ENCODE measurements at regions not wholly inside any gene's neighbourhood (a gene's known extent, or its start where the extent isn't known, plus 50 kb on each side); places are given as distances from the start of the nearest gene placed in this dataset.

GRCh38 chr4:38567457-38567856, 96.5 kb upstream of the KLF3 start:
- no peak overlapping the region for H3K4me3 ChIP-seq (ENCODE audit: low read length)
- no peaks in the 10 kb centered on the region for H3K79me2 ChIP-seq (replicated peaks; ENCODE audit: insufficient read depth, low read length)
- no peak overlapping the region for H3K27ac ChIP-seq (ENCODE audit: low read length)
- no peak overlapping the region for H3K4me2 ChIP-seq (ENCODE audit: low read length)
- H4K20me1 ChIP-seq (ENCODE audit: insufficient read depth), result no peaks in the 10 kb centered on the region
- no peaks in the 10 kb centered on the region for H3K27me3 ChIP-seq (ENCODE audit: insufficient read depth, low read depth, low read length)
- H3K9me2 ChIP-seq (ENCODE audit: insufficient read depth, low read length), result no peaks in the 10 kb centered on the region
- no peak for TF ChIP-seq CTCF (IDR thresholded peaks at IDR 0.05; ENCODE audit: poor library complexity, severe bottlenecking)
- no peak for TF ChIP-seq TAF1 (IDR thresholded peaks at IDR 0.05; ENCODE audit: low read depth)
- TF ChIP-seq EP300 (conservative IDR thresholded peaks at IDR 0.05; ENCODE audit: poor library complexity, severe bottlenecking), result no peak
- no peak for TF ChIP-seq REST (IDR thresholded peaks at IDR 0.05; ENCODE audit: borderline replicate concordance)
- TF ChIP-seq EZH2 (IDR thresholded peaks at IDR 0.05; ENCODE audit: borderline replicate concordance, insufficient read depth, low read length, poor library complexity, severe bottlenecking), result no peak
- TF ChIP-seq RAD21 (conservative IDR thresholded peaks at IDR 0.05), result no peak
- no peak for TF ChIP-seq SMC3 (conservative IDR thresholded peaks at IDR 0.05; ENCODE audit: poor library complexity)
- no peak for TF ChIP-seq MXI1 (conservative IDR thresholded peaks at IDR 0.05; ENCODE audit: poor library complexity, severe bottlenecking)
- no peak for TF ChIP-seq POLR2AphosphoS5 (IDR thresholded peaks at IDR 0.05)
- H3K9ac ChIP-seq (ENCODE audit: low read length), result no peak overlapping the region
- no peaks in the 10 kb centered on the region for H3K36me3 ChIP-seq (ENCODE audit: insufficient read depth, low read length)
- H2AFZ ChIP-seq (ENCODE audit: low read depth, low read length), result no peak overlapping the region
- H3F3A ChIP-seq (ENCODE audit: insufficient read depth, low read length, poor library complexity, severe bottlenecking), result no peaks in the 10 kb centered on the region
- H3K9me3 ChIP-seq (ENCODE audit: low read length), result no peaks in the 10 kb centered on the region

GRCh38 chr4:38568768-38569167, 95.2 kb upstream of the KLF3 start:
- Histone ChIP-seq H3K79me2 (replicated peaks; ENCODE audit: insufficient read depth, low read length) (no peaks in the 10 kb centered on the region), H3K36me3 (ENCODE audit: insufficient read depth, low read length) (no peaks in the 10 kb centered on the region), H3K9me2 (ENCODE audit: insufficient read depth, low read length) (no peaks in the 10 kb centered on the region), H3K9me3 (ENCODE audit: low read length) (no peaks in the 10 kb centered on the region), H3K4me3 (ENCODE audit: low read length) (no peak overlapping the region), H3K27me3 (ENCODE audit: insufficient read depth, low read depth, low read length) (no peaks in the 10 kb centered on the region), H3F3A (ENCODE audit: insufficient read depth, low read length, poor library complexity, severe bottlenecking) (no peaks in the 10 kb centered on the region), H3K27ac (ENCODE audit: low read length) (no peak overlapping the region), H4K20me1 (ENCODE audit: insufficient read depth) (no peaks in the 10 kb centered on the region), H3K4me2 (ENCODE audit: low read length) (no peak overlapping the region), H3K9ac (ENCODE audit: low read length) (no peak overlapping the region), H2AFZ (ENCODE audit: low read depth, low read length) (no peak overlapping the region)
- TF ChIP-seq SMC3 (conservative IDR thresholded peaks at IDR 0.05; ENCODE audit: poor library complexity), result no peak
- TF ChIP-seq TAF1 (IDR thresholded peaks at IDR 0.05; ENCODE audit: low read depth), result no peak
- no peak for TF ChIP-seq EP300 (conservative IDR thresholded peaks at IDR 0.05; ENCODE audit: poor library complexity, severe bottlenecking)
- no peak for TF ChIP-seq POLR2AphosphoS5 (IDR thresholded peaks at IDR 0.05)
- TF ChIP-seq CTCF (IDR thresholded peaks at IDR 0.05; ENCODE audit: poor library complexity, severe bottlenecking), result no peak
- no peak for TF ChIP-seq MXI1 (conservative IDR thresholded peaks at IDR 0.05; ENCODE audit: poor library complexity, severe bottlenecking)
- TF ChIP-seq REST (IDR thresholded peaks at IDR 0.05; ENCODE audit: borderline replicate concordance), result no peak
- no peak for TF ChIP-seq EZH2 (IDR thresholded peaks at IDR 0.05; ENCODE audit: borderline replicate concordance, insufficient read depth, low read length, poor library complexity, severe bottlenecking)
- TF ChIP-seq RAD21 (conservative IDR thresholded peaks at IDR 0.05), result no peak
